Sigmoid colon (tissue), 6 donors: ENCODE measurements at regions not wholly inside any gene's neighbourhood (a gene's known extent, or its start where the extent isn't known, plus 50 kb on each side); places are given as distances from the start of the nearest gene placed in this dataset.
"Not testable (repeated sequence)": the region's sequence is repeated elsewhere in the genome, so short reads cannot be mapped to it uniquely, and the experiment has no call there.

ENCODE experiments used
- DNase-seq: peaks from one replicate; pipeline ENCODE4 v3.0.0-alpha.2; 2019
- H3K27ac ChIP-seq, 4 donors: fragments of 200-600 bp; sonication (generic); one replicate each; pipeline ENCODE4 v1.5.1; 2016 to 2019; ENCODE audit warnings: mild to moderate bottlenecking in 1 of 4
- H3K27me3 ChIP-seq, 3 donors: fragments of 200-600 bp; sonication (generic); one replicate each; pipeline ENCODE4 v1.5.1; 2019; ENCODE audit warnings: mild to moderate bottlenecking in 1 of 3
- H3K36me3 ChIP-seq, 4 donors: fragments of 200-600 bp; sonication (generic); one replicate each; pipeline ENCODE4 v1.5.1; 2016 to 2019
- H3K4me1 ChIP-seq, 4 donors: fragments of 200-600 bp; sonication (generic); one replicate each; pipeline ENCODE4 v1.5.1; 2017 to 2019
- H3K4me3 ChIP-seq, 4 donors: fragments of 200-600 bp; sonication (generic); one replicate each; pipeline ENCODE4 v1.5.1; 2017 to 2019; ENCODE audit warnings: mild to moderate bottlenecking in 2 of 4, moderate library complexity in 1 of 4
- H3K9me3 ChIP-seq, 4 donors: fragments of 200-600 bp in 3 of 4; sonication (generic) in 3 of 4; one replicate each; pipeline versions ENCODE4 v1.5.1 to v1.6.1; 2013 to 2019
- EP300 ChIP-seq, 4 donors: sonication (generic); formaldehyde crosslinking; IDR thresholded peaks; one replicate each; pipeline ENCODE4 v1.6.1; 2017; ENCODE audit warnings: antibody characterized with exemption in 4 of 4
- POLR2A ChIP-seq, 2 donors: fragments of 450-650 bp; IDR thresholded peaks; one replicate each; pipeline ENCODE4 v1.6.1; 2016; ENCODE audit warnings: antibody characterized with exemption in 2 of 2, mild to moderate bottlenecking in 2 of 2, moderate library complexity in 2 of 2
- POLR2AphosphoS5 ChIP-seq, 4 donors: sonication (generic); formaldehyde crosslinking; IDR thresholded peaks; one replicate each; pipeline ENCODE4 v1.6.1; 2017; ENCODE audit warnings: antibody characterized with exemption in 4 of 4
- WGBS, 2 donors: extraction: QIAGEN DNeasy Blood & Tissue Kit; methylation state at CpG; one replicate each; pipeline ENCODE4 v1.1.7; 2013; 5-methylcytosine and 5-hydroxymethylcytosine counted together
- intact Hi-C: fragments of 100-400 bp; cut with DNase I; formaldehyde crosslinking; loops from one replicate; pipeline ENCODE4 v1.15.1; 2023
- TF ChIP-seq, protein P1 (sequence below), 4 experiments: fragments of 450-650 bp in 3 of 4; fragments of 200-600 bp in 1 of 4; IDR thresholded peaks; one replicate each; pipeline ENCODE4 v1.5.1; 2016 to 2019; ENCODE audit warnings: antibody characterized with exemption in 4 of 4, mild to moderate bottlenecking in 3 of 4, moderate library complexity in 2 of 4
- donor health status: healthy with polysubstance abuse.
- donor health status: healthy.

DNA sequence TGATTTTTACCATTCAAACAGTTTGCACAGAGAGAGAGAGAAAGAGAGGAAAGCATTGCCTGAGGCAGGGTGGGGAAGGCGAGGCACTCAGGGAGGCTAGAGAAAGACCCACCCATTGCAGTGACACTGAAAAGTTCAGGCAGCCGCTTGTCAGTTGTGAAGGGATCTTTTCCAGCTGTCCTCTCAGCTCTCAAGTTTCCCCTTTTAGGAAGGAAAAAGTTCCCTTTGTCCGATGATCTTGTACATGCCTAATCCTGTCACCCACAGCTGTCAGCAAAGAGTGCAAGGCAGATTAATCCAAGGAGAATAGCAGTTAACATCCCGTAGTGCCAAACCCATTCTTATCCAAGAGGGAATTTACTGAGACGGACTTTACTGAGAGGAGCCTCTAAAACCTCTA, 255.0 kb downstream of the MAGEB5 start:
- Histone ChIP-seq H3K27me3 (no peaks in the 10 kb centered on the region), H3K4me1 (no peaks in the 10 kb centered on the region), H3K4me3 (no peak overlapping the region), H3K27ac (no peak overlapping the region), H3K36me3 (no peaks in the 10 kb centered on the region), H3K9me3 (no peaks in the 10 kb centered on the region)
- no peak for TF ChIP-seq POLR2AphosphoS5 (IDR thresholded peaks at IDR 0.05)
- TF ChIP-seq, protein P1, sequence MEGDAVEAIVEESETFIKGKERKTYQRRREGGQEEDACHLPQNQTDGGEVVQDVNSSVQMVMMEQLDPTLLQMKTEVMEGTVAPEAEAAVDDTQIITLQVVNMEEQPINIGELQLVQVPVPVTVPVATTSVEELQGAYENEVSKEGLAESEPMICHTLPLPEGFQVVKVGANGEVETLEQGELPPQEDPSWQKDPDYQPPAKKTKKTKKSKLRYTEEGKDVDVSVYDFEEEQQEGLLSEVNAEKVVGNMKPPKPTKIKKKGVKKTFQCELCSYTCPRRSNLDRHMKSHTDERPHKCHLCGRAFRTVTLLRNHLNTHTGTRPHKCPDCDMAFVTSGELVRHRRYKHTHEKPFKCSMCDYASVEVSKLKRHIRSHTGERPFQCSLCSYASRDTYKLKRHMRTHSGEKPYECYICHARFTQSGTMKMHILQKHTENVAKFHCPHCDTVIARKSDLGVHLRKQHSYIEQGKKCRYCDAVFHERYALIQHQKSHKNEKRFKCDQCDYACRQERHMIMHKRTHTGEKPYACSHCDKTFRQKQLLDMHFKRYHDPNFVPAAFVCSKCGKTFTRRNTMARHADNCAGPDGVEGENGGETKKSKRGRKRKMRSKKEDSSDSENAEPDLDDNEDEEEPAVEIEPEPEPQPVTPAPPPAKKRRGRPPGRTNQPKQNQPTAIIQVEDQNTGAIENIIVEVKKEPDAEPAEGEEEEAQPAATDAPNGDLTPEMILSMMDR (IDR thresholded peaks at IDR 0.05): no peak
- no peak for TF ChIP-seq EP300 (IDR thresholded peaks at IDR 0.05)
- TF ChIP-seq POLR2A (IDR thresholded peaks at IDR 0.05): no peak
- intact Hi-C loops: no loop called here
- DNase-seq: no peak
- whole genome bisulfite sequencing, 2 donors: 78 to 80% methylated on average over 5 of the region's 5 CpGs

DNA sequence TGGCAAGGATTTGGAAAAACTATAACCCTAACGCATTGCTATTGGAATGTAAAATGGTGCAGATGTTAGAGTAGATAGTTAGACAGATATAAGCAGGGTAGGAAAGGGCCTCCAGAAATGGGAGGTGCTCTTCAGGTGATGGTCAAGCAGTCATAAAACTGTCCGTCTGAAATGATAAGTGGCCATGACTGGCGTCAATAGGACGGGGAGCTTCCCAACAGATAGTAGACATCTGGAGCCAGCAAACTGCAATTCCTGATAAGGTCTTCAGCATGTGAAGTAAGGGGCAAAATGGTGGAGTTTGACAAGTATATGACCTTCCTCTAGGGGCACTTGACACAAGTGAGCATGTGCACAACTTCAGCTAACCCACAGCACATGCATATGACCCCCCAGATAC, 250.4 kb downstream of the MAGEB5 start:
- TF ChIP-seq, protein P1 (IDR thresholded peaks at IDR 0.05): no peak
- TF ChIP-seq EP300 (IDR thresholded peaks at IDR 0.05) (no peak), POLR2A (IDR thresholded peaks at IDR 0.05) (no peak), POLR2AphosphoS5 (IDR thresholded peaks at IDR 0.05) (no peak)
- WGBS, 2 donors: 82% methylated on average over 4 of the region's 4 CpGs
- Histone ChIP-seq H3K27me3 (no peaks in the 10 kb centered on the region), H3K36me3 (no peaks in the 10 kb centered on the region), H3K4me3 (no peak overlapping the region), H3K27ac (no peak overlapping the region), H3K4me1 (no peaks in the 10 kb centered on the region), H3K9me3 (no peaks in the 10 kb centered on the region)
- intact Hi-C loops: no loop called here
- no peak for DNase-seq

GRCh38 chrX:26445288-26445687, 229.3 kb downstream of the MAGEB5 start:
- Histone ChIP-seq H3K27ac (no peak overlapping the region), H3K36me3 (no peaks in the 10 kb centered on the region), H3K4me3 (no peak overlapping the region), H3K9me3 (no peaks in the 10 kb centered on the region), H3K4me1 (no peaks in the 10 kb centered on the region), H3K27me3 (no peaks in the 10 kb centered on the region)
- TF ChIP-seq, protein P1 (IDR thresholded peaks at IDR 0.05): no peak
- no peak for TF ChIP-seq POLR2A (IDR thresholded peaks at IDR 0.05)
- no peak for DNase-seq
- WGBS, 2 donors: 89 to 92% methylated on average over 2 of the region's 2 CpGs
- intact Hi-C loops: no loop called here

GRCh38 chrX:26444417-26444816, 228.4 kb downstream of the MAGEB5 start:
- H3K27me3 ChIP-seq, intact Hi-C loops, H3K4me1 ChIP-seq, H3K36me3 ChIP-seq, H3K4me3 ChIP-seq, DNase-seq, H3K9me3 ChIP-seq, H3K27ac ChIP-seq: not testable (repeated sequence)
- WGBS, 2 donors: 81 to 84% methylated on average over 3 of the region's 3 CpGs

- no peak overlapping the region for H3K27ac ChIP-seq
- H3K4me3 ChIP-seq: no peak overlapping the region
- TF ChIP-seq, protein P1 (IDR thresholded peaks at IDR 0.05): peak in 1 of 4 experiments; percentile 24
- TF ChIP-seq EP300 (IDR thresholded peaks at IDR 0.05) (no peak), POLR2AphosphoS5 (IDR thresholded peaks at IDR 0.05) (no peak)
- no peaks in the 10 kb centered on the region for H3K9me3 ChIP-seq
- intact Hi-C loops: no loop called here
- WGBS, 2 donors: 30 to 57% methylated on average over 1 of the region's 1 CpG
- H3K36me3 ChIP-seq: no peaks in the 10 kb centered on the region
- H3K27me3 ChIP-seq: no peaks in the 10 kb centered on the region
- DNase-seq: no peak
- H3K4me1 ChIP-seq: no peaks in the 10 kb centered on the region
These were observed 226.4 kb downstream of the MAGEB5 start for GRCh38 chrX:26442340-26442739.
